Pons (tissue), 1 donor: ENCODE measurements at regions not wholly inside any gene's neighbourhood (a gene's known extent, or its start where the extent isn't known, plus 50 kb on each side); places are given as distances from the start of the nearest gene placed in this dataset.

ENCODE experiments used
- DNase-seq: peaks from one replicate; pipeline ENCODE4 v3.0.0-alpha.2; 2016; ENCODE audit warnings: low spot score

GRCh38 chr6:209432-210103, 82.7 kb upstream of the DUSP22 start:
- no peak for DNase-seq

DNA sequence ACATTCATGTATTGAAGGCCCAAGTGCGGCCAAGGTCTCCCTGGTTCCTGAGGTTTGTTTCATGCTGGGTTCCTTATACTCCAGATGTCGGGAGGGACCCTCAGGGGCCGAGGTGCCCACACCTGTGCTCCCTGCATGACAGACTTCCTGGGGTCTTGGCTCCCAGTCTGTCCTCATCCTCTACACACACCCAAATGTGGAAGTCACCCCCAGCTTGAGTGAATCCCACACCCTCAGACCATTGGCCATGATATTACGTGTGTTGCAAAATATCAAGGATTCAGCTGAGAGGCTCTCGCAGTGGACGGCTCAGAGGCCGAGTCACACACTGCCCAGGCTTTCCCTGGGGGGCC, 82.2 kb upstream of the DUSP22 start:
- no peak for DNase-seq

- no peak for DNase-seq
These were observed 81.4 kb upstream of the DUSP22 start for GRCh38 chr6:210778-211374.

GRCh38 chr6:211871-212497, 80.3 kb upstream of the DUSP22 start:
- DNase-seq, result peak; percentile 28

GRCh38 chr6:213284-213683, 79.0 kb upstream of the DUSP22 start:
- DNase-seq, result no peak

- DNase-seq, result no peak
These were observed 77.9 kb upstream of the DUSP22 start for GRCh38 chr6:214428-214827.

- DNase-seq, result no peak
These were observed 76.8 kb upstream of the DUSP22 start for GRCh38 chr6:215335-216034.

DNA sequence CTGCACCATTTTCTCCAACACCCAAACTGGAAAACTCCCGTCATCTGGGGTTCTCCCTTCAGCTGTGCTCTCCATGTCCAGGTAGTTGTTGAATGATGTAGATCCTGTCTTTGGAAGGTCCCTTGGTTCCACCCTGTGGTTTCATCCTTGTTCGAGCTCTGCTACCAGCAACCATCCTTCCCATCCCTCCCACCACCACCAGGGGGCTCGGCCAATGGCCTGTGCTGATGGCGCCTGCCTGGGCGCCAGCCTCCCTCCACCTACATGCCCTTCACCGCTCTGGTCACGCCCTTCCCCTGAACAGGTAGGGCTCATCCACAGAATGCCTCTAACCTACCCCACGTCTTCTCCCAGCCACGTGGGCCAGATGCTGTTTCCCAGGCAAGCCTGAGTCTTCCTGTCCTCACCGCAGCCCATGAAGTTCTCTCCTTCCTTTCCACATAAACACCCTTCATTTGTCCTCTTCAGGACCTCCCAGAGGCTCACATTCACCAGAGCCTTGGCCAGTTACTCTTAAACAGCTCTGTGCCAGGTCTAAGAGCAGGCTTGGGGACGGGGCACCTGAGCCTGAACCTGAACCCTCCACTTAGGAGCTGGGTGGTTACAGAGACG, 75.1 kb upstream of the DUSP22 start:
- DNase-seq, result no peak

- no peak for DNase-seq
These were observed 73.9 kb upstream of the DUSP22 start for GRCh38 chr6:218153-219018.

DNA sequence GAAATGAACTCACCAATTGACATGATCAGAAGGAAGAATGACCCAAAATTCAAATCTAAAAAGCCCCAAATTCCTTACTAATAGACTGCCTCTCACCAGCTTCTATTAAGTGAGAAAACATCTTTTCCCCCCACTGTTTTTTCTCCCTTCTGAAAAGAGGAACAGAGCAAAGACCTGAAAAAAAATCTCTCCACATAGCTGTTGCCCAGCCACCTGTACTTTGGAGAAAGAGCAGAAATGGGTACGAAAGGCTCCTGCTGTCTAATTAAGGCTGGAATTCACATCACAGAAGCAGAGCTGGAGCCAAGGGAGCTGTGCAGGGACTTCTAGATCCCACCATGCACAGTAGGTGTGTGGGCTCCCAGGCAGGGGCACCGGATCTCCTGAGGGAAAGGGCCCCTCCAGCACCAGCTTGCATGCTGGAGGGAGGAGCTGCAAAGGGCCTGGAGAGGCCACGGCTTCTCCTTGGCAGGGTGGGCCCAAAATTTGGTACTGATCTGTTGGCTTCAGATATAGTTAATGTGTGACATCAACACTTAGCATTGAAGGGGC, 73.2 kb upstream of the DUSP22 start:
- DNase-seq, result no peak

GRCh38 chr6:219641-220198, 72.6 kb upstream of the DUSP22 start:
- DNase-seq, result peak; percentile 42

GRCh38 chr6:220312-220711, 72.0 kb upstream of the DUSP22 start:
- no peak for DNase-seq

GRCh38 chr6:220721-221475, 71.4 kb upstream of the DUSP22 start:
- DNase-seq, result no peak

GRCh38 chr6:221531-222349, 70.5 kb upstream of the DUSP22 start:
- DNase-seq, result no peak

DNA sequence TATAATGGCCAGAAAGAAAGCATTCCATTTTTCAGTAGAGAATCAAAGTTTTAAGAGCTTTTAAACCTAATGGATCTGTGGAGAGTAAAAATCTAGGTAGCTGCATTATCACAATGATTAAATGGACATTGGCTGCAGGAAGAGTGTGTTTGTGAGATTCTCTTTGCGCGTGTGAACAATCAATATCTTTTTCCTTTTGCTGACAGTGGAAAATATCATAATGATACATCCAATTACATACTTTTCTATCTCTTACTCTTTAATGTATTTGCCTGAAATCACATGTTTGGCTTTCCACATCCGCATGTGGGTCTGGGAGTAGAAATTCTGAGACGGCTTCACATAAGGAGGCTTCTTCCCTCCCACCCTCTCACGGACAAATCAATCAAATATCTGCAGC, 69.8 kb upstream of the DUSP22 start:
- no peak for DNase-seq

DNA sequence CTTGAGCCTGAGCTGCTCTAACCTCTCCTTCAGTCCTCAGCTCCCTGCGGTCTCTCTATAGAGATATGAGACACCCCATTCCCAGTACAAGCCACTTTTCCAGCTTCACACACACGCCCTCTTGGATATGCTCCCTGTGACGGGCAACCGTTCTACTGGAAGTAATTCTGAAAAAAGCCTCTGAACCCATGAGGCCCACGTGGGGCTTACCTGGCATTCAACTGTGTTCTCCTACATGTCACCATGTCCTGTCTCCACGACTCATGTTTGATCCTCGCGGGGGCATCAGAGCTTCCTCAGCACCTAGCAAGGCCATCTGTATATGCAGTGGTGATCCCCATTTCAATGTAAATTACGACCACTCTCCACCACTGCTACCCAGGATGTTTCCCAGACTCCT, 69.2 kb upstream of the DUSP22 start:
- DNase-seq, result no peak

DNA sequence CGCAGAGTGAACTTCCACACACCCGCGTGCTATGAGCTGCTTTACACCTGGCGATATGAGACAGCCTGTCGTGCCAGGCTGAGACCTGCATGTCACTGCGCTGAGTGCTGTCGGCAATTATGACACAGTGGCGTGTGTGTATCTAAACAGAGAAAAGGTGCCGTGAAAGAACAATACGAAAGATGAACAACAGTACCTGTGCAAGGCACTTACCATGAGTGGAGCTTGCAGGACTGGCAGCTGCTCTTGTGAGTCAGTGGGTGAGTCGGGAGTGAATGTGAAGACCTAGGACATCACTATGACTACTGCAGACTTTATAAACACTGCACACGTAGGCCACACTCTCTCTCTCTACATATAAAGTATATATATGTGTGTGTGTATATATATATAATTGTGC, 68.5 kb upstream of the DUSP22 start:
- no peak for DNase-seq

DNA sequence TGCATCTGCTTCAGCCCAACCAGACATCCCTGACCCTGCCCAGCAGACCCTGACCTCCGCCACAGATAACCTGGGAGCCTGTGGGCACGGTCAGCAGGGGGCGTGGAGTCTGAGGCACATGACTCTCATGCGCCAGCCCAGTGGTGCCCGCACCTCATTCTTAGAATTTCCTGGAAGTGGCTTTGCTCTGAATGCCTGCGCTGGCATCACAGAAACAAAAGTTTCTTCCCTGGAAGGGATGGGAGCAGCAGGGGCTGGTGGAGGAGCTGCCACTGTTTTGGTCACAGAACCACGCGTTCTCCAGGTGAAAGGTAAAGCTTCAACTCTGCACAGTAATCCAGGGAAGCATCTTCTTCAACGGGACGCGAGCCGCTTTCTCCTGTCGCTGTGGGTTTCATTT, 67.9 kb upstream of the DUSP22 start:
- DNase-seq, result no peak

DNA sequence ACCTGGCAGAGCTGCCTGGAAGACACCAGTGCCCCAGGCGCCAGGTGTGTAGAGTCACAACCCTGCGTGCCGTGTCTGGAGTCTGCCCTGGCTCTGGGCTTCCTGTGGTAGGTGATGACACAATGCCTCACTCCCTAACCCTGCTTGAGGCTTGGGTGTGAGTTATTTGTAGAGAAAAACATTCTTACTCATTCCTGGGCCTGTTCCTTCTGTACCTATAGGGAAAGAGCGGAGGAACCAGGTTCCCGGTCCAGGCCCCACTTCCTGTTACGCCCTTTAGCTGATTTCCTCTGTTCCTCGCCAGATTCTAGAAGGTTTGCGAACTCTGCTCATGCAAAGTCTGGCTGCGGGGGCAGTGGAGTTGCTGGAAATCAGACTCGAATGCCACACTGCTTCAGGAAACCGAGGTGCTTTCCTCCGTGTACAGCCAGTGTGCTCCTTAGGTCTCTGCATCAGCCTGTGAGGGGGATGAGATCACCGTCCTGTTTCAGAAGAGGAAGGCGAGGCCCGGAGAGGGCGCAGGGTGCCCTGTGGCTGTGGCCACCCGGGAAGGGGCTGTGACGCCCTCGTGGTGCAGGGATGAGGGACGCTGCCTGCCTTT, 67.1 kb upstream of the DUSP22 start:
- DNase-seq, result no peak
